ENCODE measurements at regions not wholly inside any gene's neighbourhood (a gene's known extent, or its start where the extent isn't known, plus 50 kb on each side); places are given as distances from the start of the nearest gene placed in this dataset.

DNA sequence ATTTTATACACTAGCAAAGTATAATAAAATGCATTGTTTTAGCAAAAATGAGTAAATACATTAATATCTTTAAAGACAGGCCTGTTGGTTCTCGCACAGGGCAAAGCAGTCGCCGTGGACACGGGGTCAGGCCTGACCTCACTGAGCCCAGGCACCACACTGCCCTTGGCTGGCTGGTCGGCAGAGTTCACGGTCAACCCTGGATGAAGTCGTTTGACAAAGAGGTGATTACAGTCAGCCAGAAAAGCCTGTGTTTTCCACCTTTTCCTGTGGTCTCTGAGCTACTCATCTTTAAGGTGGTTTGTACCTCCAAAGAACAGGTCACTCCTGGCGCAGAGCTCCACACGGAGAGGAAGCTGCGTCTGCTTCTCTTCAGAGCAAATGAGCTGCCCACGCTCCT lies 191.5 kb downstream of the DLL1 start:
- TF ChIP-seq, protein P1, sequence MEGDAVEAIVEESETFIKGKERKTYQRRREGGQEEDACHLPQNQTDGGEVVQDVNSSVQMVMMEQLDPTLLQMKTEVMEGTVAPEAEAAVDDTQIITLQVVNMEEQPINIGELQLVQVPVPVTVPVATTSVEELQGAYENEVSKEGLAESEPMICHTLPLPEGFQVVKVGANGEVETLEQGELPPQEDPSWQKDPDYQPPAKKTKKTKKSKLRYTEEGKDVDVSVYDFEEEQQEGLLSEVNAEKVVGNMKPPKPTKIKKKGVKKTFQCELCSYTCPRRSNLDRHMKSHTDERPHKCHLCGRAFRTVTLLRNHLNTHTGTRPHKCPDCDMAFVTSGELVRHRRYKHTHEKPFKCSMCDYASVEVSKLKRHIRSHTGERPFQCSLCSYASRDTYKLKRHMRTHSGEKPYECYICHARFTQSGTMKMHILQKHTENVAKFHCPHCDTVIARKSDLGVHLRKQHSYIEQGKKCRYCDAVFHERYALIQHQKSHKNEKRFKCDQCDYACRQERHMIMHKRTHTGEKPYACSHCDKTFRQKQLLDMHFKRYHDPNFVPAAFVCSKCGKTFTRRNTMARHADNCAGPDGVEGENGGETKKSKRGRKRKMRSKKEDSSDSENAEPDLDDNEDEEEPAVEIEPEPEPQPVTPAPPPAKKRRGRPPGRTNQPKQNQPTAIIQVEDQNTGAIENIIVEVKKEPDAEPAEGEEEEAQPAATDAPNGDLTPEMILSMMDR (IDR thresholded peaks at IDR 0.05), result no peak
- TF ChIP-seq POLR2A (IDR thresholded peaks at IDR 0.05), result no peak
- no peak for TF ChIP-seq POLR2AphosphoS5 (IDR thresholded peaks at IDR 0.05)

Data from gastroesophageal sphincter (tissue), 3 donors.